Heart right ventricle (tissue), 16 donors: ENCODE measurements at regions not wholly inside any gene's neighbourhood (a gene's known extent, or its start where the extent isn't known, plus 50 kb on each side); places are given as distances from the start of the nearest gene placed in this dataset.

ENCODE experiments used
- ATAC-seq, 8 donors: fragments of 200-7000 bp; cut with Tn5 transposase; one replicate each; pipeline ENCODE4 v1.9.1; 2020; ENCODE audit warnings: mild to moderate bottlenecking in 8 of 8, moderate library complexity in 8 of 8, moderate number of reproducible peaks in 1 of 8
- DNase-seq, 2 donors: peaks; one replicate each; pipeline ENCODE4 v3.0.0-alpha.2; 2020
- H3K27ac ChIP-seq, 10 donors: fragments of 200-600 bp; sonication (generic) in 2 of 10; one replicate each; pipeline versions ENCODE4 v1.5.0 to v1.8.0; 2020 to 2022; ENCODE audit warnings: mild to moderate bottlenecking in 3 of 10
- H3K27me3 ChIP-seq, 7 donors: fragments of 200-600 bp; one replicate each; pipeline ENCODE4 v1.8.0; 2021 to 2022; ENCODE audit warnings: mild to moderate bottlenecking in 2 of 7
- H3K36me3 ChIP-seq, 9 donors: fragments of 200-600 bp; sonication (generic) in 1 of 9; one replicate each; pipeline versions ENCODE4 v1.5.0 to v1.8.0; 2020 to 2022; ENCODE audit warnings: mild to moderate bottlenecking in 2 of 9
- H3K4me1 ChIP-seq, 9 donors: fragments of 200-600 bp; sonication (generic) in 1 of 9; one replicate each; pipeline versions ENCODE4 v1.5.0 to v1.8.0; 2020 to 2022; ENCODE audit warnings: mild to moderate bottlenecking in 4 of 9
- H3K4me3 ChIP-seq, 10 donors: fragments of 200-600 bp; sonication (generic) in 2 of 10; one replicate each; pipeline versions ENCODE4 v1.5.0 to v1.8.0; 2020 to 2022; ENCODE audit warnings: mild to moderate bottlenecking in 7 of 10, moderate library complexity in 2 of 10
- H3K9me3 ChIP-seq, 11 donors: fragments of 200-600 bp in 10 of 11; sonication (generic) in 2 of 11; one replicate each; pipeline versions ENCODE4 v1.5.0 to v1.8.0; 2013 to 2022; ENCODE audit warnings: mild to moderate bottlenecking in 2 of 11, control low read depth in 1 of 11, moderate library complexity in 1 of 11
- CTCF ChIP-seq, 9 donors: fragments of 200-600 bp; sonication (generic) in 2 of 9; IDR thresholded peaks; one replicate each; pipeline versions ENCODE4 v1.5.0 to v1.8.0; 2021 to 2022; ENCODE audit warnings: antibody characterized with exemption in 9 of 9, mild to moderate bottlenecking in 5 of 9, moderate library complexity in 1 of 9
- WGBS, 2 donors: extraction: QIAGEN DNeasy Blood & Tissue Kit; methylation state at CpG; one replicate each; pipeline ENCODE4 v1.1.7; 2013; ENCODE audit warnings: inconsistent platforms in 1 of 2; 5-methylcytosine and 5-hydroxymethylcytosine counted together
- intact Hi-C, 10 donors: fragments of 100-400 bp; cut with DNase I; formaldehyde crosslinking; loops; one replicate each; pipeline versions ENCODE4 v1.11.1 to v1.14.2; 2022
- donor health status: Arrhythmogenic right ventricular cardiomyopathy.
- donor health status: ischemic (EF 13 %, LVEDD 7.1; RV severe dilation, severe dysfunction).
- donor health status: healthy with polysubstance abuse.
- donor health status: DM: no; HTN: yes; CAD: no.
- donor health status: DM: no; HTN: no; CAD: no.
- donor health status: ischemic (EF 25% LVEDD 6.9; RV normal size, moderate dysfunction).
- donor health status: ischemic (EF 25% LVEDD 5.7; RV mildly dilated, moderate dysfunction).
- donor health status: healthy.
- donor health status: DM: yes; HTN: yes; CAD: no.
- donor health status: Ischemic cardiomyopathy.
- donor health status: ischemic (EF 35%, LVEDD 5.7; RV mildly dilated, moderate dysfunction).
- donor health status: nonischemic (EF 11% LVEDD 7.7; RV severe dilation, severe dysfunction).
- donor health status: DM: yes; HTN: yes; CAD: no.
- donor health status: PGD.
- donor health status: ischemic (EF 29% LVEDD 5.4; RV normal size, mild dysfunction).
- donor health status: nonischemic (EF 23%, LVEDD 6.1; RV moderate dilation, normal function).

GRCh38 chr2:30382995-30383394 lies 64.1 kb upstream of the LCLAT1 start:
- H3K27ac ChIP-seq = no peak overlapping the region
- WGBS, 2 donors = 78 to 86% methylated on average over 1 of the region's 1 CpG
- no peaks in the 10 kb centered on the region for H3K4me1 ChIP-seq
- no peaks in the 10 kb centered on the region for H3K9me3 ChIP-seq
- H3K36me3 ChIP-seq = no peaks in the 10 kb centered on the region
- intact Hi-C loops = no loop called here
- no peak for DNase-seq
- no peak for TF ChIP-seq CTCF (IDR thresholded peaks at IDR 0.05)
- H3K4me3 ChIP-seq = no peak overlapping the region
- no peaks in the 10 kb centered on the region for H3K27me3 ChIP-seq
- no peak for ATAC-seq

GRCh38 chr2:30385327-30385726 lies 61.7 kb upstream of the LCLAT1 start:
- Histone ChIP-seq H3K4me3 (no peak overlapping the region), H3K4me1 (no peaks in the 10 kb centered on the region), H3K27me3 (no peaks in the 10 kb centered on the region), H3K36me3 (no peaks in the 10 kb centered on the region), H3K27ac (no peak overlapping the region), H3K9me3 (no peaks in the 10 kb centered on the region)
- DNase-seq = no peak
- intact Hi-C loops = no loop called here
- no peak for TF ChIP-seq CTCF (IDR thresholded peaks at IDR 0.05)
- ATAC-seq = peak in 5 of 8 donors; percentile 55 to 74 (median 69)
- 19 to 27% methylated on average over 5 of the region's 5 CpGs for WGBS, 2 donors

- no peak for TF ChIP-seq CTCF (IDR thresholded peaks at IDR 0.05)
- no peaks in the 10 kb centered on the region for H3K4me1 ChIP-seq
- intact Hi-C loops = loop anchor here in 1 of 10 donors (2.0 kb wide), 1 partner anchor 57 kb away; no protein-coding TSS in a partner anchor
- H3K27ac ChIP-seq = no peak overlapping the region
- no peak overlapping the region for H3K4me3 ChIP-seq
- no peak for DNase-seq
- no peaks in the 10 kb centered on the region for H3K9me3 ChIP-seq
- H3K36me3 ChIP-seq = no peaks in the 10 kb centered on the region
- H3K27me3 ChIP-seq = no peaks in the 10 kb centered on the region
- ATAC-seq = no peak
These were observed 54.9 kb upstream of the LCLAT1 start for GRCh38 chr2:30392097-30392496.

GRCh38 chr2:30393510-30393909 lies 53.5 kb upstream of the LCLAT1 start:
- no peaks in the 10 kb centered on the region for H3K27me3 ChIP-seq
- WGBS, 2 donors = 57 to 58% methylated on average over 1 of the region's 1 CpG
- DNase-seq = no peak
- no peak overlapping the region for H3K27ac ChIP-seq
- H3K9me3 ChIP-seq = no peaks in the 10 kb centered on the region
- H3K4me3 ChIP-seq = no peak overlapping the region
- H3K4me1 ChIP-seq = no peaks in the 10 kb centered on the region
- intact Hi-C loops = loop anchor here in 1 of 10 donors (2.0 kb wide), 1 partner anchor 55 kb away; no protein-coding TSS in a partner anchor
- no peak for ATAC-seq
- no peaks in the 10 kb centered on the region for H3K36me3 ChIP-seq
- no peak for TF ChIP-seq CTCF (IDR thresholded peaks at IDR 0.05)
